Testis (tissue), 2 donors: ENCODE measurements at regions not wholly inside any gene's neighbourhood (a gene's known extent, or its start where the extent isn't known, plus 50 kb on each side); places are given as distances from the start of the nearest gene placed in this dataset.

ENCODE experiments used
- CTCF ChIP-seq, 3 experiments: fragments of 450-650 bp in 2 of 3; fragments of 200-600 bp in 1 of 3; sonication (generic) in 1 of 3; IDR thresholded peaks; one replicate each; pipeline ENCODE4 v1.5.1; 2016 to 2019; ENCODE audit warnings: antibody characterized with exemption in 3 of 3, mild to moderate bottlenecking in 2 of 3, moderate library complexity in 1 of 3
- POLR2A ChIP-seq: fragments of 450-650 bp; IDR thresholded peaks from one replicate; pipeline ENCODE4 v1.6.1; 2017; ENCODE audit warnings: antibody characterized with exemption, mild to moderate bottlenecking, moderate library complexity

GRCh38 chr20:11849976-11850670 lies 67.6 kb upstream of the BTBD3 start:
- TF ChIP-seq CTCF (IDR thresholded peaks at IDR 0.05) (no peak), POLR2A (no peak)
